ENCODE measurements at regions not wholly inside any gene's neighbourhood (a gene's known extent, or its start where the extent isn't known, plus 50 kb on each side); places are given as distances from the start of the nearest gene placed in this dataset.

- no peak for DNase-seq (ENCODE audit: extremely low read depth, low read depth)
- H3K4me3 ChIP-seq (replicated peaks; ENCODE audit: low read depth, low read length) = no peak overlapping the region
- no peak for TF ChIP-seq CTCF (IDR thresholded peaks at IDR 0.05; ENCODE audit: low read depth, low read length, missing control alignments)
These were observed 431.1 kb downstream of the ZEB2 start for GRCh38 chr2:144088863-144089262.

- DNase-seq (ENCODE audit: extremely low read depth, low read depth) = no peak
- no peak overlapping the region for H3K4me3 ChIP-seq (replicated peaks; ENCODE audit: low read depth, low read length)
- TF ChIP-seq CTCF (IDR thresholded peaks at IDR 0.05; ENCODE audit: low read depth, low read length, missing control alignments) = no peak
These were observed 433.0 kb downstream of the ZEB2 start for GRCh38 chr2:144086965-144087364.

- H3K4me3 ChIP-seq (replicated peaks; ENCODE audit: low read depth, low read length) = no peak overlapping the region
- TF ChIP-seq CTCF (IDR thresholded peaks at IDR 0.05; ENCODE audit: low read depth, low read length, missing control alignments) = no peak
- DNase-seq (ENCODE audit: extremely low read depth, low read depth) = no peak
These were observed 434.9 kb downstream of the ZEB2 start for GRCh38 chr2:144085016-144085415.

- DNase-seq (ENCODE audit: extremely low read depth, low read depth) = no peak
- TF ChIP-seq CTCF (IDR thresholded peaks at IDR 0.05; ENCODE audit: low read depth, low read length, missing control alignments) = no peak
- H3K4me3 ChIP-seq (replicated peaks; ENCODE audit: low read depth, low read length) = no peak overlapping the region
These were observed 435.7 kb downstream of the ZEB2 start for GRCh38 chr2:144084114-144084661.

GRCh38 chr2:144083211-144083610 is 436.7 kb downstream of the ZEB2 start:
- no peak overlapping the region for H3K4me3 ChIP-seq (replicated peaks; ENCODE audit: low read depth, low read length)
- no peak for TF ChIP-seq CTCF (IDR thresholded peaks at IDR 0.05; ENCODE audit: low read depth, low read length, missing control alignments)
- no peak for DNase-seq (ENCODE audit: extremely low read depth, low read depth)

GRCh38 chr2:144082777-144083176 is 437.1 kb downstream of the ZEB2 start:
- TF ChIP-seq CTCF (IDR thresholded peaks at IDR 0.05; ENCODE audit: low read depth, low read length, missing control alignments) = no peak
- H3K4me3 ChIP-seq (replicated peaks; ENCODE audit: low read depth, low read length) = no peak overlapping the region
- DNase-seq (ENCODE audit: extremely low read depth, low read depth) = no peak

GRCh38 chr2:144082327-144082726 is 437.6 kb downstream of the ZEB2 start:
- TF ChIP-seq CTCF (IDR thresholded peaks at IDR 0.05; ENCODE audit: low read depth, low read length, missing control alignments) = no peak
- DNase-seq (ENCODE audit: extremely low read depth, low read depth) = no peak

More at GRCh38 chr2:144082327-144082726, 437.6 kb downstream of the ZEB2 start:
- no peak overlapping the region for H3K4me3 ChIP-seq (replicated peaks; ENCODE audit: low read depth, low read length)
